GM19043 (cell line): ENCODE measurements at regions not wholly inside any gene's neighbourhood (a gene's known extent, or its start where the extent isn't known, plus 50 kb on each side); places are given as distances from the start of the nearest gene placed in this dataset.

ENCODE experiments used
- ATAC-seq: cut with Tn5 transposase; IDR thresholded peaks from one replicate; pipeline ENCODE4 v1.9.1; 2021; ENCODE audit warnings: low read depth; ENCODE audit not compliant: unreplicated experiment

- no peak for ATAC-seq
Measured at GRCh38 chr5:159632866-159633265, 283.4 kb upstream of the ADRA1B start.

- no peak for ATAC-seq
Measured at GRCh38 chr5:159638481-159638880, 277.8 kb upstream of the ADRA1B start.

DNA sequence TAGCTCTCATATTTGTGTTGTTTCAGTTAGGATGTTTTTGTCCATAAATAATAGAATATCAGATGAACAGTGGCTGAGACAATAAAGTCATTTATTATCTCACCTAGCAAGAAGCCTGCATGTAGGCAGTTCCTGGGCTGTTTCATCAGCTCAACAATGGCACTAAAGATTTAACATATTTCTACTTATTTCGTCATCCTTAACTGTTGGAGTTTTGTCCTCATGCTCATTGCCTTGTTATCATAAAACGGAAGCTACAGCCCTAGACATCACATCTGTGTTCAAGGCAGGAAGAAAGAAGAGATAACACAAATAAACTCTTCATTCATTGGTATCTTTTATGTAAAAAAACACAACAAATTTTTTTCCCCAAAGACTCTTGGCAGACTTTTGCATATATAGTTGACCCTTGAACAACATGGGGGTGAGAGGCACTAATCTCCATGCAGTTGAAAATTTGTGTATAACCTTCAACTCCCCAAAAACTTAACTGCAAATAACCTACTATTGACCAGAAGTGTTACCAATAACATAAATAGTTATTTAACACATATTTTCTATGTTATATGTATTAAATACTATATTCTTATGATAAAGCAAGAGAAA, 277.2 kb upstream of the ADRA1B start:
- no peak for ATAC-seq

- no peak for ATAC-seq
Measured at GRCh38 chr5:159639590-159639989, 276.7 kb upstream of the ADRA1B start.

DNA sequence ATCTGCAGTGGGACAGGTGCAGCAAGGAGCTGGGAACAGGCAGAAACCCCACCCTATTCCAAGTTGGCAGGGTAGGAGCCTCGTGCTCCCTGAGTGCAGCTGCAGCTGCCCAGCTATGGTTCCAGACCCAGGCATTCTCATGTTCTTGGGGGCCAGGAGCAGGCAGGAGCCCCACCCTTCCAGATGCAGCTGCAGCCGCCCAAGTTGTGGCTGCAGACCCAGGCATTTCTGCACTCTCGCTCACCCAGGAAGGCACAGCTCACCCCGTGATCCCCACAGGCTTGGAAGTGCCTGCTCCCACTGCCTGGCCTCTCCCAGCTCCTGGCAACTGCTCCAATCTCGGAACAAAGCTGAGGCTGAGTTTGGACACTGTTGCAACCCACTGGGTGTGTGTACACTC, 275.8 kb upstream of the ADRA1B start:
- ATAC-seq: no peak

DNA sequence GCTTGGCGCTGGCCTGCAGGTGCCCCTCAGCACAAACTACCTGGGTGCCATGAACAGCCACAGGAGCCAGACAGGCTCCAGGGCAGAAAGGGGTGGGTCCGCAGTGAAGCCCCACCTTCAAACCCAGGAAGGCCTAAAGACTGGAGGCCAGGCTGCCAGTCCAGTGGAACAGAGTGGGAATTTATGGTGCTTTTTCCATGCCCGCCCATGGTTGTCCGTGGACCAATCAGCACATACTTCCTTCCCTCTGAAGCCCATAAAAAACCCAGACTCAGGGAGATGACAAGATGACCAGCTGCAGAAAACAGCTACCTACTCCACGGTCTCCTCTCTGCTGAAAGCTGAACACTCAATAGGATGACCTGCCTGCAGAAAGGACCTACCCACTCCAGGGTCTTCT, 275.4 kb upstream of the ADRA1B start:
- no peak for ATAC-seq

GRCh38 chr5:159641371-159642039, 274.8 kb upstream of the ADRA1B start:
- ATAC-seq: no peak

DNA sequence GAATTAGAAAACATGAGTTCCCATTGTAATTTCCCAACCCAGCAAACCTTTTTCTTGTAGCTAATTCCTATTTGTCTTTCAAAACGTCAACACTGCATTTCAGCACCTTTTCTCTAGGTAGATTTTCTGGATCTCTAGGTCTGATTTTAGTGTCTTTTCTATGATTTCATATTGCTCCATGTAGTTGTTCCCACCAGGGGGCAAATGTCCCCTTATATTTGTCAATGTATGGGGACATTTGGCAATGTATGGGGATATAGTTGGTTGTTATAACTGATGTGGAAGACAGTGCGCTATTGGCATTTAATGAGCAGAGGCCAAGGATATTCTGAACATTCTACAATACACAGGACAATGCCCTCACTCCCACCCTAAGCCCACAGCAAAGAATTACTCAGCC, 273.9 kb upstream of the ADRA1B start:
- ATAC-seq: no peak

- ATAC-seq: no peak
Measured at GRCh38 chr5:159644053-159644452, 272.2 kb upstream of the ADRA1B start.

DNA sequence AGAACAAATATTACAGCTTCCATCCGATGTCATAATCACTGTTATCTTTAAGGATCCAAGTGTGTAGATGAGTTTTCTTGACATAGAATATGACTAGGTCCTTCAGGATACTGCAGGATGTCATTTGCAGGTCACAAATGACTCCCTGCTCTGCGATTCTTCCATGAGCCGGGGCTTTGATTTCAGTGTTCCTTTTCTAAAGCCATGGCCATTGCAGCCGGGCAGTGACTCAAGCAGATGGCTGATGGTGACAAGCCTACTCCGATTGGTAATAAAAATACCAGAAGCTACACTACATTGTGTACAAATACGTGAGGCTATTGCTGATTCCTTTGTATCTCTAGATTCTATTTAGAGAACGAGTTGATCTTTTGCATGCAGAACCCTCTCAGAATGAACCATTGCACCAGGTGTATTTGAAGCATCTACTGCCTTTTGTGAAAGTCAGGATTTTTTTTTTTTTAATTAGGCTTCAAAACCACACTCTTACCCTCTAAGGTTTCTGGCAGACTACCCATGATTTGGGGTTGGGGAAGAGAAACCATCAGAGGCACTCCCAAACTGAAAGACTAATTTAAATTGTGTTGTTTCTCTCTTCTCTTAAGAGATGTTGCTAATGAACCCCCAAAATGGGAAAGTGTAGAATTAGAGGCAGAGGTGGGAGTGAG, 271.0 kb upstream of the ADRA1B start:
- no peak for ATAC-seq

DNA sequence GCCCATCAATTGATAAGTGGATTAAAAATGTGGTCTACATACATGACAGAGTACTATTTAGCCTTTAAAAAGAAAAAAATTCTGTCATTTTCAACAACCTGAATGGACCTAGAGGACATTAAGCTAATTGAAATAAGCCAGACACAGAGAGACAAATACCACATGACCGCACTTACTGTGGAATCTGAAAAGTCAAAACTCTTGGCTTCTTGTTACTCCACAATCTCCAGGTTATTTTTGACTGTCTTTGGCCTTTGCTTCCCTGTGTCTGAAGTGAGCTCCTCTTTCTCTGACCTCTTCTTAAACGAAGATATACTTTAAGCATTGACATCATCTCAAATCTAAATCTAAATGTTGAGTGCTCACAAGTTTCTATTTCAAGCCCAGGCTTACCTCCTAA, 265.5 kb upstream of the ADRA1B start:
- ATAC-seq: no peak

- ATAC-seq: no peak
Measured at GRCh38 chr5:159655757-159656409, 260.4 kb upstream of the ADRA1B start.

DNA sequence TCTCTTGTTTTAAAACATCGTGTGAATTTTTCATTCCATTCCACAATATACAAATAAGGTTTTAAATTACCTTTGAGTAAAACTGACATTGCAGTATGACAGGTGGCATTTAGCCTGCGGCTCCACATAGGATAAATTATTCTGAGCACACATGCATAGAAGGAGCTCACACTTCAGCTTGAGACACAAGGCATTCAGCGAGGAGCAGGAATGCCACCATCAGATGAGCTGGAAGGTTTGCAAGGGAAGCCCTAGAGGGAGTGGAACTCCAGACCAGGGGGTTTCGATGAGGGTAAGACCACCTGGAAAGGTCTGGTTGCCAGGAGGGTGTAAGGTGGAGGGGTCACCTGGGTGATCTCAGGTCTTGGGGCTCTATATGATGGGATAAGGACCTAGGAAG, 259.0 kb upstream of the ADRA1B start:
- no peak for ATAC-seq

GRCh38 chr5:159657771-159658170, 258.5 kb upstream of the ADRA1B start:
- ATAC-seq: no peak

DNA sequence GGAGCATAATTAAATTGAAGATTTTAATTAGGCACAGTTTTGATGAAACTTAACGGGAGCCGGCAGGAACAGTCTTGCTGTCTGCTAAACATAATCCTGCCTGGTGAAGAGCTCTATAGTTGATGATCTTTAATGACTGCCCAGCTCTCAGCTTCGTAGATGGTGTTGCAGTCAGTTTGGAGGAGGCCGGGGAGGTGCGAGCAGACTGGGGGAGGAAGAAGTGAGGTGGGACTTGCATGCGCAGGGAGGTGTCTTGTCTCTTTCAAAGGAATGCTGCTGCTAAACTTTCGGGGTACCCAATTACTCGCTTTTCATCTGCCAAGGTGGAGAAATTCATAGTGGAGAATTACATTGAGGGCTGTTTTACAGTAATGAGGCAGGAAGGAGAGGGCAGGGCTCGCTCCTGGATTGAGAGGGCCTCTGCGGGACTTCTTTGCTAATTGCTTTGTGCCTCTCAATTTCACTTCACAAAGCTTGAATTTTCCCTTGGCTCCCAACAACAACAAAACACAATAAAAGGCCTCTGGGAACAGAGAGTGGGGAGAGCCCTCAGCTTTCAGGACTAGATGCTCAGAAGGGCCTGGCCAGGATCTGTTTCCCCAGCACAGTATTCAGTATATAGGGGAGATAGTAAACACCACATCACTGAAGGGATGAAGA, 257.9 kb upstream of the ADRA1B start:
- no peak for ATAC-seq

- no peak for ATAC-seq
Measured at GRCh38 chr5:159660401-159660800, 255.9 kb upstream of the ADRA1B start.

DNA sequence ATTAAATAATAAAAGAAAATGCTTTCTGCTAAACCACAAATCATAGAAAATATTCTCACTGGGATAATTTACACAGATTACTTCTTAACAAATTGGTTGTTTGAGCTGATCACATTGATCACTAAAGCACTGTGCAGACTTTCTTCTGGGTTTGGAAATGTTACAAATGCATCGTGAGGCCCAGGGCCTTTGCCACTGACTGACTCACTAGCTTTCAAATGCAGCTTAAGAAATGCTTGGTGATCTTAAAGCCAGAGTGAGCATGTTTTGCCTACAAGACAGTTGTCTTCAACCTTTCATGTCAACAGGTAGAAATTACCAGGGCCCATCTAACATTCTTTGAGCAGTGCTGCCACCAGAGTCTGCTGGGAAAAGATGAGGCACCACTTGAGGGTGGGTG, 252.3 kb upstream of the ADRA1B start:
- no peak for ATAC-seq

DNA sequence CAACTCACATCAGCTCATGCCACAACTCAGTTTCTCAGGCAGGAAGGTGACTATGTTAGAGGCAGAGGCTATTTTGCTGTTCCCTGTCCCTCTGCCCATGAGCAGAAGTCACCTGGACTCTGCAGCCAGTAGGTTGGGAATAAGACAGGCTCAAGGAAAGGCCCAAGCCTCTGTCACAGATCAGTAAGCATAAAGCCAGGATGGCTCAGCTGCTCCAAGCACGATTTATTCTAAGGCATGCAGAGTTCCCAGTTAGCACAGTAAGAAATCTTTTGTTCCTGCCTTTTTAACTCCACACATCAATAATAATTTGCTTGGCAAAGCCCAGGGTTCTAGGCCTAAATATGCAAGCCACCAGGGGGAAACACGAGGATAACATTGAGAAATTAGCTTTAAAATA, 249.0 kb upstream of the ADRA1B start:
- ATAC-seq: no peak

GRCh38 chr5:159668556-159668955, 247.7 kb upstream of the ADRA1B start:
- ATAC-seq: no peak

DNA sequence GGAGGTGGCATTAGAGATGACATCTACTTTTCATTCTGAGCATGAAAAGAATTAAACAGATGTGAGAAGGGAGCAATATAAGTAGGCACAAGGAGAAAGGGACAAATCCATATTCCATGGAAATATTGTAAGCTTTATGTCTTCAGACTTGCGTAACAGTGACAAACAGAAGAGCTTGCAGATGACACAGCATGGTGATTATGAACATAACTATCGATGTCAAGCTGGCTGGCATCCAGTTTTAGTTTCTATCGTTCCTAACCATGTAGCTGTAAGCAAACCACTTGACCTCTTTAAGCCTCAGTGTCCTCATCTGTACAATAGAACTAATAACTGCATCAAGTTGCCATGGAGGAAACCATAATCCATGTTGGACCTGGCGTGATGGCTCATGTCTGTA, 246.7 kb upstream of the ADRA1B start:
- no peak for ATAC-seq

DNA sequence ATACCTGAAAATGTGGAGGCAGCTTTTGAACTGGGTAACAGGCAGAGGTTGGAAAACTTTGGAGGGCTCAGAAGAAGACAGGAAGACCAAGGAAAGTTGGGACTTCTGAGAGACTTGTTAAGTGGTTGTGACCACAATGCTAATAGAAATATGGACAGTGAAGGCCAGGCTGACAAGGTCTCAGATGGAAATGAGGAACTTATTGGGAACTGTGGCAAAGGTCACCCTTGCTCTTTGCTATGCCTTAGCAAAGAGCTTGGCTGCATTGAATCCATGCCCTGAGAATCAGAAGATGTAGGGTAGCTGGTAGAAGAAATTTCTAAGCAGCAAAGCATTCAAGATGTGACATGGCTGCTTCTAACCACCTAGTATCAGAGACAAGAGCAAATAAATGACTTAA, 244.4 kb upstream of the ADRA1B start:
- ATAC-seq: no peak
